GM10266 (cell line): ENCODE measurements at regions not wholly inside any gene's neighbourhood (a gene's known extent, or its start where the extent isn't known, plus 50 kb on each side); places are given as distances from the start of the nearest gene placed in this dataset.

ENCODE experiments used
- DNase-seq: peaks from one replicate; pipeline ENCODE4 v3.0.0; 2012; ENCODE audit errors: extremely low spot score
- TF ChIP-seq, protein P1 (sequence below): IDR thresholded peaks from 2 replicates; pipeline ENCODE4 v1.5.1; 2012; ENCODE audit warnings: mild to moderate bottlenecking, low read depth; ENCODE audit not compliant: control insufficient read depth, insufficient read depth; ENCODE audit errors: missing control alignments

DNA sequence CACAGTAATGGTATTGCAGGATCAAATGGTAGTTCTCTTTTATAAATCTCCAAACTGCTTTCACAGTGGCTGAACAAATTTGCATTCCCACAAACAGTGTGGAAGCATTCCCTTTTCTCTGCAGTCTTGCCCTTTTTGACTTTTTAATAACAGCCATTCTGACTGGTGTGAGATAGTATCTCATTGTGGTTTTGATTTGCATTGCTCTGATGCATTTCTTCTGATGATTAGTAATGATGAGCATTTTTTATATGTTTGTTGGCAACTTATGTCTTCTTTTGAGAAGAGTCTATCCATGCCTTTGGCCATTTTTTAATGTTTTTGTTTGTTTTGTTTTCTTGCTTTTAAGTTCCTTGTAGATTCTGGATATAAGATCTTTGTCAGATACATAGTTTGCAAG lies 316.1 kb upstream of the TMCO5A start:
- TF ChIP-seq, protein P1, sequence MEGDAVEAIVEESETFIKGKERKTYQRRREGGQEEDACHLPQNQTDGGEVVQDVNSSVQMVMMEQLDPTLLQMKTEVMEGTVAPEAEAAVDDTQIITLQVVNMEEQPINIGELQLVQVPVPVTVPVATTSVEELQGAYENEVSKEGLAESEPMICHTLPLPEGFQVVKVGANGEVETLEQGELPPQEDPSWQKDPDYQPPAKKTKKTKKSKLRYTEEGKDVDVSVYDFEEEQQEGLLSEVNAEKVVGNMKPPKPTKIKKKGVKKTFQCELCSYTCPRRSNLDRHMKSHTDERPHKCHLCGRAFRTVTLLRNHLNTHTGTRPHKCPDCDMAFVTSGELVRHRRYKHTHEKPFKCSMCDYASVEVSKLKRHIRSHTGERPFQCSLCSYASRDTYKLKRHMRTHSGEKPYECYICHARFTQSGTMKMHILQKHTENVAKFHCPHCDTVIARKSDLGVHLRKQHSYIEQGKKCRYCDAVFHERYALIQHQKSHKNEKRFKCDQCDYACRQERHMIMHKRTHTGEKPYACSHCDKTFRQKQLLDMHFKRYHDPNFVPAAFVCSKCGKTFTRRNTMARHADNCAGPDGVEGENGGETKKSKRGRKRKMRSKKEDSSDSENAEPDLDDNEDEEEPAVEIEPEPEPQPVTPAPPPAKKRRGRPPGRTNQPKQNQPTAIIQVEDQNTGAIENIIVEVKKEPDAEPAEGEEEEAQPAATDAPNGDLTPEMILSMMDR: no peak
- no peak for DNase-seq

DNA sequence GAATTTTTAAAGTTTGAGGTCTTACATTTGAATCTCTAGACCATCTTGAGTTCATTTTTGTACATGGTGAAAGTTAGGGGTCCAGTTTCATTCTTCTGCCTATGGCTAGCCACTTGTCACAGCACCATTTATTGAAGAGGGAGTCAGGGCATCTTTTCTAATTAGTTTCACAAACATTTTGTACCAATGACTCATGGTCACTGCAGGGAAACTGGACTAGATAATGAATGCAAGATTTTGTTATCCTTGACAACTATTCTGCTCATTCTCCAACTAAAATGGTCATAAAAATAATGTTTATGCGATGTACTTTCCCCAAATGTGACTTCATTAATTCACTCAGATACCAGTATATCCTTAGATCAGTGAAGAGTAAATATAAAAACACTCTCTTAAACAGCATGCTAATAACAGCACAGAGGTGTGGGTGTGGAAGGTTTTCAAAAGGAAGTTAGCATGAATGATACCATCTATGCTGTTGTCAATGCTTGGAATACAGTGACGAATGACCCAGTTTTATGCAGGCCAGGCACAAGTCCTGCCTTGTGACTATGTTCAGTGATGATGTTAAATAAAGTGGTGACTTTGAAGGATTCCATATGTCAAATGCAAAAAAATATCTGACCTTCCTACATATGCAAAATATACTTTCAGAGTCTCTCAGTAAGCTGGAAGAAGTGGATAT lies 314.9 kb upstream of the TMCO5A start:
- no peak for DNase-seq
- TF ChIP-seq, protein P1: no peak

DNA sequence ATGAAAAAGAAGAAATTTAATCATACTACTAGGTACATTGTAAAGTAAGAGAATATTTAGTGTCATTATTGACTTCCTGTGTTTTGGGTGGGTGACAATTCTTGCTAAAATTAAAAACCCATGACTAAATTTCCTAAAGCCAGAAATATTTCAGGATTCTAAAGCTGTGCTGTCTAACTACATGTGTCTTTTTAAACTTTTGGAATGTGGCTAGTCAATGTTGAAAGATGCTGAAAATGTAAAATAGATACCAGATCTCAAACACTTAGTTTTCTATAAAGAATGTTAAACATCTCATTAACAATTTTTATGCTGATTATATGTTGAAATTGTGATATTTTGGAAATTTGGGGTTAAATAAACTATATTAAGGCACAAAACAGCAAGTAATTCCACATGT lies 308.9 kb upstream of the TMCO5A start:
- no peak for DNase-seq
- TF ChIP-seq, protein P1: no peak

DNA sequence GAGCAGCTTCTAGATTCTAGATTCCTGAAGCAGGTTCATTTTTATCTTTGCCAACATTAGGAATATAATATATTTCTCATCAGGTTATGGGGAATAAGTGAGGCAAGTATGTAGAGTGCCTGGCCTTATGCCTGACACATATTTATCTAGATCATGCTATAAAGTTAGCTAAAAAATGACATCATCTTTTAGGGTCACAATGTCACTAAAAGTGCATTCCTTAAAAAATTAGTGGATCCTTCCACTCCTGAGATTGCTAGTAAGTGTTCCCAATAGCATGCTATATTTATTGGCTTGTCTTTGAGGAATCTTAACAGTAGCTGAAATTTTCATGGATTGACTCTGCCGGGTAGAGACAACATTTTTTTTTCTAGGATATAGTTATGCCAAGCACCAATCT lies 305.9 kb upstream of the TMCO5A start:
- TF ChIP-seq, protein P1: no peak
- DNase-seq: no peak

DNA sequence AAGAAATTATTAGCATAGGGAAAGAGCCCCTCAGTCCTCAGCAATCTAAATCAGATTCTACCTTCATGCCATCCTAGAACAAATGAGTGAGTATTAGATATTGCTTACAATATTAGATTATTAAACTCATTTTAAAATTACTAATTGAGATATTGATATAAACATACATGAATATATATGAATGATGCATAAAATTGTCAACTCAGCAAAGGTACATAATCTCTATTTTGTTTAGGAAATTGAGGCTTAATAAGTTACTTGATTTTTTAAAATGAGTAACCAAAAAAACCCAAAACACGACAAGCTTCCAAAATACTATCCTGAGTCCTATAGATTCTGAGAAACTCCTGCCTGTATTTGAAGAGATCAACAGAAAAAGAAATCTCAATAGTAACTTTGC lies 297.7 kb upstream of the TMCO5A start:
- DNase-seq: no peak
- TF ChIP-seq, protein P1: no peak

DNA sequence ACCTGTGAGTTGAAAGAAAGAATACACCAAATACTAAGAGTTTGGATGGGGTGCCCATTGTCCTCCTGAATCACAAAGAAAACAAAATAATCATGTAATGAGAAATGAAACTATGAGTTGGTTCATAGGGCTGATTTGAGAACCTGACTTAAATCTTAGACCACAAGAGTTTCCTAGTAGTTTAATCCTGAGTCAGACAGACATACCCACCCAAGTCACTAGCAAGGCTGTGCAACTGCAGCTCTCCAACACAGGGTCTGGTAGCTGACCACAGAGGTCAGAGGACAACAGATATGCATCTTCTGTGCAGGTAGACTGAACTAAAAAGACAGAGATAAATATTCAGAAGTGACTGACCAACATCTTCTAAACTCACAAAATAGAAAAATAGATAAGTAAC lies 296.3 kb upstream of the TMCO5A start:
- DNase-seq: no peak
- TF ChIP-seq, protein P1: no peak

DNA sequence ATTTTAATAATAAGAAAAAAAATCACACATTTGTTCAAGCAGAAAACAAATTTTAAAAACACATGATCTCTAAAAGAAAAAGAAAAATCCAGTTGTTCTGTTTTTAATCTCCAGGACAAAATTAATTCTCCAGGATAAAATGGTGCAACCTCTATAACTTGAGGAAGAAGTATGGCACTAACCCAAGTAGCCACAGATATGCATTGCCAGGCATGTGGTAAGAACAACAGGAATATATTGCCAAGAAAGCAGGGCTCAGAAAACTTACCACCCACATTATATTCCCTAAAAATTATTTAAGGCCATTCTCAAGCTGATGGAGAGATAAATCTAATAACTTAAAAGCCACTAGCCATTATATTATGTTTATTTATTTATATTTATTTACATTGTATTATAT lies 295.7 kb upstream of the TMCO5A start:
- TF ChIP-seq, protein P1: no peak

More for the DNA sequence above, 295.7 kb upstream of the TMCO5A start:
- no peak for DNase-seq
